Smooth muscle cell (in vitro differentiated cells): ENCODE measurements at regions not wholly inside any gene's neighbourhood (a gene's known extent, or its start where the extent isn't known, plus 50 kb on each side); places are given as distances from the start of the nearest gene placed in this dataset.
A peak's percentile ranks its signal among the peaks of the same experiment; 100 is the strongest.
"Not testable (repeated sequence)": the region's sequence is repeated elsewhere in the genome, so short reads cannot be mapped to it uniquely, and the experiment has no call there.

Source experiments
- DNase-seq: peaks from one replicate; lab custom pipeline; 2025; ENCODE audit not compliant: unreplicated experiment; lab: John Stamatoyannopoulos, UW
- H2AFZ ChIP-seq: fragments of 200-600 bp; sonication (generic); 2 replicates; pipeline ENCODE4 v1.6.0; 2016; ENCODE audit warnings: antibody characterized with exemption, low read depth, mild to moderate bottlenecking
- H3F3A ChIP-seq: fragments of 200-600 bp; sonication (generic); 2 replicates; pipeline ENCODE4 v1.6.0; 2017; ENCODE audit warnings: antibody characterized with exemption, low read depth
- H3K27ac ChIP-seq: fragments of 200-600 bp; sonication (generic); 2 replicates; pipeline ENCODE4 v1.5.1; 2016; ENCODE audit warnings: low read depth, mild to moderate bottlenecking
- H3K27me3 ChIP-seq: fragments of 200-600 bp; sonication (generic); 2 replicates; pipeline ENCODE4 v1.6.1; 2016; ENCODE audit warnings: low read depth, mild to moderate bottlenecking
- H3K36me3 ChIP-seq: fragments of 200-600 bp; sonication (generic); 2 replicates; pipeline ENCODE4 v1.5.1; 2016; ENCODE audit warnings: low read depth
- H3K4me1 ChIP-seq: fragments of 200-600 bp; sonication (generic); 2 replicates; pipeline ENCODE4 v1.5.1; 2016; ENCODE audit warnings: low read depth
- H3K4me2 ChIP-seq: fragments of 200-600 bp; sonication (generic); 2 replicates; pipeline ENCODE4 v1.6.0; 2016; ENCODE audit warnings: mild to moderate bottlenecking
- H3K4me3 ChIP-seq: fragments of 200-600 bp; sonication (generic); 2 replicates; pipeline ENCODE4 v1.5.1; 2016; ENCODE audit warnings: mild to moderate bottlenecking
- H3K79me2 ChIP-seq: fragments of 200-600 bp; sonication (generic); 2 replicates; pipeline ENCODE4 v1.6.0; 2016; ENCODE audit warnings: low read depth, mild to moderate bottlenecking
- H3K9ac ChIP-seq: fragments of 200-600 bp; sonication (generic); 2 replicates; pipeline ENCODE4 v1.6.0; 2016; ENCODE audit warnings: low read depth
- H3K9me3 ChIP-seq: fragments of 200-600 bp; sonication (generic); replicated peaks from 2 replicates; pipeline ENCODE4 v1.5.1; 2016; ENCODE audit warnings: low read depth
- H4K20me1 ChIP-seq: fragments of 200-600 bp; sonication (generic); 2 replicates; pipeline ENCODE4 v1.6.0; 2016; ENCODE audit warnings: low read depth
- WGBS: methylation state at CpG from one replicate; pipeline ENCODE4 v1.1.7; 2016; ENCODE audit warnings: low lambda C conversion rate; 5-methylcytosine and 5-hydroxymethylcytosine counted together
- TF ChIP-seq, protein P1 (sequence below): fragments of 200-600 bp; sonication (generic); IDR thresholded peaks from 2 replicates; pipeline ENCODE4 v1.5.1; 2017; ENCODE audit warnings: borderline replicate concordance, mild to moderate bottlenecking, antibody characterized with exemption; ENCODE audit not compliant: insufficient read depth, poor library complexity, severe bottlenecking

DNA sequence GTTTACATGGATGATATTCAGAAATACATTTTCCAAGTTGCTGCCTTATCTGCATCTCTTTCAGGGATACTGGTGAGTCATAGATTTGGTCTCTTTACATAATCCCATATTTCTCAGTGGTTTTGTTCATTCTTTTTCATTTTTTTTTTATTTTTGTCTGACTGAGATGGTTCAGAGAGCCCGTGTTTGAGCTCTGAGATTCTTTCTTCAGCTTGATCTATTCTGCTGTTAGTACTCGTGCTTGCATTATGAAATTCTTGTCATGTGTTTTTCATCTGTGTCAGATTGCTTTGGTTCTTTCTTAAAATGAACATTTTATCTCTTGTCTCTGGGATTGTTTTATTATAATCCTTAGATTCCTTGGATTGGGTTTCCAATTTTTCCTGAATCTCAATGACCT lies 317.3 kb downstream of the DOK5 start:
- 58% methylated on average over 2 of the region's 2 CpGs for WGBS
- Histone ChIP-seq H3K36me3 (no peaks in the 10 kb centered on the region), H3F3A (no peaks in the 10 kb centered on the region), H3K4me1 (no peaks in the 10 kb centered on the region), H2AFZ (no peak overlapping the region), H3K9ac (no peak overlapping the region), H3K79me2 (no peaks in the 10 kb centered on the region), H3K27me3 (no peaks in the 10 kb centered on the region), H3K4me3 (no peak overlapping the region), H3K4me2 (peak overlapping the region; percentile 5), H3K9me3 (no peaks in the 10 kb centered on the region), H3K27ac (no peak overlapping the region), H4K20me1 (no peaks in the 10 kb centered on the region)
- no peak for DNase-seq
- TF ChIP-seq, protein P1, sequence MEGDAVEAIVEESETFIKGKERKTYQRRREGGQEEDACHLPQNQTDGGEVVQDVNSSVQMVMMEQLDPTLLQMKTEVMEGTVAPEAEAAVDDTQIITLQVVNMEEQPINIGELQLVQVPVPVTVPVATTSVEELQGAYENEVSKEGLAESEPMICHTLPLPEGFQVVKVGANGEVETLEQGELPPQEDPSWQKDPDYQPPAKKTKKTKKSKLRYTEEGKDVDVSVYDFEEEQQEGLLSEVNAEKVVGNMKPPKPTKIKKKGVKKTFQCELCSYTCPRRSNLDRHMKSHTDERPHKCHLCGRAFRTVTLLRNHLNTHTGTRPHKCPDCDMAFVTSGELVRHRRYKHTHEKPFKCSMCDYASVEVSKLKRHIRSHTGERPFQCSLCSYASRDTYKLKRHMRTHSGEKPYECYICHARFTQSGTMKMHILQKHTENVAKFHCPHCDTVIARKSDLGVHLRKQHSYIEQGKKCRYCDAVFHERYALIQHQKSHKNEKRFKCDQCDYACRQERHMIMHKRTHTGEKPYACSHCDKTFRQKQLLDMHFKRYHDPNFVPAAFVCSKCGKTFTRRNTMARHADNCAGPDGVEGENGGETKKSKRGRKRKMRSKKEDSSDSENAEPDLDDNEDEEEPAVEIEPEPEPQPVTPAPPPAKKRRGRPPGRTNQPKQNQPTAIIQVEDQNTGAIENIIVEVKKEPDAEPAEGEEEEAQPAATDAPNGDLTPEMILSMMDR, result no peak

DNA sequence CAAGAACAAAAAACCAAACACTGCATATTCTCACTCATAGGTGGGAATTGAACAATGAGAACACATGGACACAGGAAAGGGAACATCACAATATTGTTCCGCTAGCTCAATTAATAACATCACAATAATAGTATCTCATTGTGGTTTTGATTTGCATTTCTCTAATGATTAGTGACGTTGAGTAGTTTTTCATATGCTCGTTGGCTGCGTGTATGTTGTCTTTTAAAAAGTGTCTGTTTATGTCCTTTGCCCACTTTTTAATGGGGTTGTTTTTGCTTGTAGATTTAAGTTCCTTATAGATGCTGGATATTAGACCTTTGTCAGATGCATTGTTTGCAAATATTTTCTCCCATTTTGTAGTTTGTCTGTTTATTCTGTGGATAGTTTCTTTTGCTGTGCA lies 312.9 kb downstream of the DOK5 start:
- H3F3A ChIP-seq, H3K4me3 ChIP-seq: not testable (repeated sequence)
- WGBS, result 97% methylated on average over 4 of the region's 4 CpGs

DNA sequence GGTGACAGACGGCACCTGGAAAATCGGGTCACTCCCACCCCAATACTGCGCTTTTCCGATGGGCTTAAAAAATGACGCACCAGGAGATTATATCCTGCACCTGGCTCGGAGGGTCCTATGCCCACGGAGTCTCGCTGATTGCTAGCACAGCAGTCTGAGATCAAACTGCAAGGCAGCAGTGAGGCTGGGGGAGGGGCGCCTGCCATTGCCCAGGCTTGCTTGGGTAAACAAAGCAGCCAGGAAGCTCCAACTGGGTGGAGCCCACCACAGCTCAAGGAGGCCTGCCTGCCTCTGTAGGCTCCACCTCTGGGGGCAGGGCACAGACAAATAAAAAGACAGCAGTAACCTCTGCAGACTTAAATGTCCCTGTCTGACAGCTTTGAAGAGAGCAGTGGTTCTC lies 307.4 kb downstream of the DOK5 start:
- H3K79me2 ChIP-seq, H3F3A ChIP-seq, H4K20me1 ChIP-seq, H3K4me1 ChIP-seq, H3K9ac ChIP-seq, DNase-seq, H3K36me3 ChIP-seq, H3K4me2 ChIP-seq, H3K9me3 ChIP-seq, H3K27ac ChIP-seq, H3K27me3 ChIP-seq, H2AFZ ChIP-seq, H3K4me3 ChIP-seq: not testable (repeated sequence)
- WGBS, result 78% methylated on average over 9 of the region's 9 CpGs

More for the DNA sequence above, 312.9 kb downstream of the DOK5 start:
- H3K36me3 ChIP-seq, H3K4me1 ChIP-seq, DNase-seq, H3K9me3 ChIP-seq, H3K27ac ChIP-seq, H3K79me2 ChIP-seq, H2AFZ ChIP-seq, H3K9ac ChIP-seq, H3K4me2 ChIP-seq, H3K27me3 ChIP-seq, H4K20me1 ChIP-seq: not testable (repeated sequence)

DNA sequence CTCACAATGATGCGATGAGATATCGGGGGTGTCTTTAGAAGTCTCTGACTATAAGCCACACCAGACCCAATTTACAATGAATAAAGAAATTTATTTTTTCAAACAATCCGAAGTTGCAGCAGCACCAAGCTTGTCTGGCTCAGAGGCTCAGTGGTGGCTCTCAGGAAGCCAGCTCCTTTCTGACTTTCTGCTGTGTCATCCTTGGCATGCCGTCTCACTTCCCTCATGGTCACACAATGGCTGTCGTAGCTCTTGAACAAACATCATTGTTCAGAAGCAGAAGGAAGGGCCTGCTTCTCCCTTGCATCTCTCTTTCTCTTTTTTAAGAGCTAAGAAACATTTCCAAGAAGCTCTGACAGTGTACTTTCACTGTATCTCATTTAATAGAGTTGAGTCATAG lies 299.0 kb downstream of the DOK5 start:
- H3K79me2 ChIP-seq, result no peaks in the 10 kb centered on the region
- H3K27me3 ChIP-seq, result no peaks in the 10 kb centered on the region
- H3K9me3 ChIP-seq, result no peaks in the 10 kb centered on the region
- no peak overlapping the region for H3K27ac ChIP-seq
- TF ChIP-seq, protein P1, result no peak
- no peak overlapping the region for H3K4me3 ChIP-seq
- WGBS, result 84% methylated on average over 5 of the region's 5 CpGs
- H3K9ac ChIP-seq, result no peak overlapping the region
- DNase-seq, result no peak
- H3K4me1 ChIP-seq, result no peaks in the 10 kb centered on the region
- no peak overlapping the region for H3K4me2 ChIP-seq
- H3F3A ChIP-seq, result no peaks in the 10 kb centered on the region
- H2AFZ ChIP-seq, result no peak overlapping the region
- H4K20me1 ChIP-seq, result no peaks in the 10 kb centered on the region
- H3K36me3 ChIP-seq, result no peaks in the 10 kb centered on the region

DNA sequence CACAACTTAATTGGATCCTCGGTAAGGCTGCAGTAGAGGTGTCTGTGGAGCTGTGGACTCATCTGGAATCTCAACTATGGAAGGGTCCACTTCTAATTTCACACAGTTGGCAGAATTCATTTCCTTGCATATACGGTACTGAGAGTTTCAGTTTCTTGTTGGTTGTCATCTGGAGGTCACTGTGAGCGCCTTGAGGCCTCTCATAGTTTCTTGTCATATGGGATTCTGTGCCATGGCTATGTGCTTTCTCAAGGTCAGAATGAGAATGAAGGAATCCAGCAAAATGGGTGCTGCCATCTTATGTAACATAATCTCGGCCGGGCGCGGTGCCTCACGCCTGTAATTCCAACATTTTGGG lies 298.2 kb downstream of the DOK5 start:
- WGBS, result 97% methylated on average over 8 of the region's 8 CpGs

More for the DNA sequence above, 298.2 kb downstream of the DOK5 start:
- no peak overlapping the region for H3K27ac ChIP-seq
- no peaks in the 10 kb centered on the region for H3K27me3 ChIP-seq
- TF ChIP-seq, protein P1, result no peak
- no peaks in the 10 kb centered on the region for H3F3A ChIP-seq
- no peak for DNase-seq
- no peak overlapping the region for H3K4me3 ChIP-seq
- no peak overlapping the region for H3K9ac ChIP-seq
- H3K79me2 ChIP-seq, result no peaks in the 10 kb centered on the region
- no peaks in the 10 kb centered on the region for H3K4me1 ChIP-seq
- no peaks in the 10 kb centered on the region for H3K9me3 ChIP-seq
- no peaks in the 10 kb centered on the region for H3K36me3 ChIP-seq
- H2AFZ ChIP-seq, result no peak overlapping the region
- H4K20me1 ChIP-seq, result no peaks in the 10 kb centered on the region
- H3K4me2 ChIP-seq, result no peak overlapping the region
